ENCODE measurements at regions not wholly inside any gene's neighbourhood (a gene's known extent, or its start where the extent isn't known, plus 50 kb on each side); places are given as distances from the start of the nearest gene placed in this dataset.

DNA sequence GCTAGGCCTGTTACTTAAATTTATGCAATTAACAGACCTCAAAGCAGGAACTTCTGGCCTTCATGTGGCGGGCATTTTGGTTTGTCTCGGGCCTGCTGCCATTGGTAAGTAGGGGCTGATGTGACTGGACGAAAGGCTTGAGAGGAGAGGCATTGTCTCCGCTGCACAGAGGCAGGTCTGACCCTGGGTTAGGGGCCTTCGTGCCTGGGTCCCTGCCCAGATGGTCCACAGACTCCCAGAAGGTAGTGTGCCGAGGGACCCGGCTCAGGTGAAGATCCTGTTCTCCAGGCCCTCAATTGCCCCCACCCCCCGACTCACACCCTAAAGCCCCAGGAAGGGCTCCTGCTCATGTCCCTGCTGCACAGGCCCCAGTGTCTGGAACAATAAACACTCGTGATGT is 764.9 kb downstream of the TMEM182 start:
- no peak for TF ChIP-seq CTCF (IDR thresholded peaks at IDR 0.05)
- H3K9me3 ChIP-seq = peaks cover 0 to 4% (median 0%) of the 10 kb centered on the region in 11 donors
- H3K27me3 ChIP-seq = no peaks in the 10 kb centered on the region
- H3K4me1 ChIP-seq = no peaks in the 10 kb centered on the region
- ATAC-seq (no peak), DNase-seq (no peak)
- intact Hi-C loops (cut with DNase I) = no loop called here
- H3K36me3 ChIP-seq = no peaks in the 10 kb centered on the region
- WGBS, 2 donors = 78 to 81% methylated on average over 9 of the region's 9 CpGs
- no peak overlapping the region for H3K27ac ChIP-seq
- H3K4me3 ChIP-seq = no peak overlapping the region

- Histone ChIP-seq H3K36me3 (no peaks in the 10 kb centered on the region), H3K27ac (no peak overlapping the region), H3K4me1 (no peaks in the 10 kb centered on the region), H3K27me3 (no peaks in the 10 kb centered on the region), H3K9me3 (peaks cover 0 to 6% (median 0%) of the 10 kb centered on the region in 11 donors), H3K4me3 (no peak overlapping the region)
- ATAC-seq (no peak), DNase-seq (no peak)
- 46 to 52% methylated on average over 3 of the region's 3 CpGs for WGBS, 2 donors
- intact Hi-C loops (cut with DNase I) = no loop called here
- TF ChIP-seq CTCF (IDR thresholded peaks at IDR 0.05) = no peak
Measured at GRCh38 chr2:103527278-103527677, 765.4 kb downstream of the TMEM182 start.

- no peak for TF ChIP-seq CTCF (IDR thresholded peaks at IDR 0.05)
- ATAC-seq = no peak
- Histone ChIP-seq H3K4me3 (no peak overlapping the region), H3K36me3 (no peaks in the 10 kb centered on the region), H3K27me3 (no peaks in the 10 kb centered on the region), H3K4me1 (no peaks in the 10 kb centered on the region), H3K9me3 (peaks cover 0 to 15% (median 0%) of the 10 kb centered on the region in 11 donors), H3K27ac (no peak overlapping the region)
- no peak for DNase-seq
- intact Hi-C loops (cut with DNase I) = no loop called here
- WGBS, 2 donors = 78 to 83% methylated on average over 5 of the region's 5 CpGs
Measured at GRCh38 chr2:103529798-103530502, 768.1 kb downstream of the TMEM182 start.

- DNase-seq (no peak), ATAC-seq (no peak)
- Histone ChIP-seq H3K9me3 (peaks cover 0 to 57% (median 0%) of the 10 kb centered on the region in 11 donors), H3K4me1 (no peaks in the 10 kb centered on the region), H3K4me3 (no peak overlapping the region), H3K27ac (no peak overlapping the region), H3K36me3 (no peaks in the 10 kb centered on the region), H3K27me3 (no peaks in the 10 kb centered on the region)
- TF ChIP-seq CTCF (IDR thresholded peaks at IDR 0.05) = no peak
- intact Hi-C loops (cut with DNase I) = no loop called here
- WGBS, 2 donors = 71 to 79% methylated on average over 3 of the region's 3 CpGs
Measured at GRCh38 chr2:103552775-103553174, 790.9 kb downstream of the TMEM182 start.
